Tibial nerve (tissue), 4 donors: ENCODE measurements at regions not wholly inside any gene's neighbourhood (a gene's known extent, or its start where the extent isn't known, plus 50 kb on each side); places are given as distances from the start of the nearest gene placed in this dataset.

Experiments used
- DNase-seq, 2 donors: peaks; one replicate each; pipeline ENCODE4 v3.0.0-alpha.2; 2019; ENCODE audit warnings: low spot score in 2 of 2
- H3K27ac ChIP-seq, 4 donors: fragments of 200-600 bp; sonication (generic) in 3 of 4; one replicate each; pipeline ENCODE4 v1.5.1; 2017 to 2019; ENCODE audit warnings: mild to moderate bottlenecking in 1 of 4
- H3K27me3 ChIP-seq, 2 donors: fragments of 200-600 bp; sonication (generic) in 1 of 2; one replicate each; pipeline versions ENCODE4 v1.5.1 to v1.6.0; 2017 to 2019
- H3K36me3 ChIP-seq, 3 donors: fragments of 200-600 bp; sonication (generic); one replicate each; pipeline ENCODE4 v1.5.1; 2018 to 2019
- H3K4me1 ChIP-seq, 4 donors: fragments of 200-600 bp; sonication (generic) in 3 of 4; one replicate each; pipeline ENCODE4 v1.5.1; 2017 to 2019
- H3K4me3 ChIP-seq, 4 donors: fragments of 200-600 bp; sonication (generic) in 3 of 4; one replicate each; pipeline ENCODE4 v1.5.1; 2017 to 2019; ENCODE audit warnings: mild to moderate bottlenecking in 1 of 4, moderate library complexity in 1 of 4
- H3K9me3 ChIP-seq, 4 donors: fragments of 200-600 bp; sonication (generic) in 3 of 4; one replicate each; pipeline ENCODE4 v1.5.1; 2017 to 2019
- EP300 ChIP-seq, 2 donors: sonication (generic); formaldehyde crosslinking; IDR thresholded peaks; one replicate each; pipeline ENCODE4 v1.6.1; 2017; ENCODE audit warnings: antibody characterized with exemption in 2 of 2, mild to moderate bottlenecking in 1 of 2
- POLR2A ChIP-seq, 2 donors: fragments of 450-650 bp; IDR thresholded peaks; one replicate each; pipeline ENCODE4 v1.6.1; 2017; ENCODE audit warnings: antibody characterized with exemption in 2 of 2, mild to moderate bottlenecking in 2 of 2, moderate library complexity in 2 of 2
- WGBS, 2 donors: methylation state at CpG; one replicate each; pipeline ENCODE4 v1.1.5; 2018; 5-methylcytosine and 5-hydroxymethylcytosine counted together
- TF ChIP-seq, protein P1 (sequence below), 5 experiments: fragments of 200-600 bp in 3 of 5; fragments of 450-650 bp in 2 of 5; sonication (generic) in 3 of 5; IDR thresholded peaks; one replicate each; pipeline ENCODE4 v1.5.1; 2016 to 2019; ENCODE audit warnings: antibody characterized with exemption in 5 of 5, mild to moderate bottlenecking in 3 of 5, moderate library complexity in 2 of 5

DNA sequence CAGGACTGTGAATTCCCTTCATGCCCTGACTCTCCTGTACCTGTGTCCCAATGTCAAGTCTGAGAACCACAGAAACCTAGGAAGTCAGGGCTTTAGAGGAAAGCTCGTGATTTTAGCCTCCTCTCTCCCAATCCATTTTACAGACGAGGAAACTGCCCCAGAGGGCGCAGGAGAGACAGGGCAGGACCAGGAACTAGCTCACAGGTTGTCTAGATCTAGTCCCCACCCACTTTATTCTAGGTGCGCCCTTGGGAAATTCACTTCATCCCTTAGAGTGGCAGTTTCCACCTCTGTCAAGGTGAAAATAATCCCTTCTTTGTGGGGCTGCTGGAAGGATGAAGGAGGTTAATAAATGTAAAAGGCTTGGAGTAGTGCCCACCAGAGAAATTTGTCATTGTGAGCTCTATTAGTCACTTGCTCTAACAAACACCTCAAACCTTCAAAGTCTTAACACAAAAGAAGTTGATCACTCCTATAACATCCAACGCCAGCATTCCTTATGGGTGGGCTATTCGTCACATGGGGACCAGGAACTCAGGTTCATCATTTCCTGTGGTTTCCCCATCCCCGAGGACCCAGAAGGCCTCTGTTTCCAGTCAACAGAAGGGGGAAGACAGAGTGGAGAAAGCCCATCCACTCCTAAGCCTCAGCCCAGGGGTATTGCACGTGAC, 282.3 kb downstream of the XXYLT1 start:
- no peaks in the 10 kb centered on the region for H3K9me3 ChIP-seq
- no peak for DNase-seq
- H3K4me3 ChIP-seq: no peak overlapping the region
- H3K36me3 ChIP-seq: no peaks in the 10 kb centered on the region
- peaks cover 0 to 10% (median 3%) of the 10 kb centered on the region in 4 donors for H3K4me1 ChIP-seq
- TF ChIP-seq, protein P1, sequence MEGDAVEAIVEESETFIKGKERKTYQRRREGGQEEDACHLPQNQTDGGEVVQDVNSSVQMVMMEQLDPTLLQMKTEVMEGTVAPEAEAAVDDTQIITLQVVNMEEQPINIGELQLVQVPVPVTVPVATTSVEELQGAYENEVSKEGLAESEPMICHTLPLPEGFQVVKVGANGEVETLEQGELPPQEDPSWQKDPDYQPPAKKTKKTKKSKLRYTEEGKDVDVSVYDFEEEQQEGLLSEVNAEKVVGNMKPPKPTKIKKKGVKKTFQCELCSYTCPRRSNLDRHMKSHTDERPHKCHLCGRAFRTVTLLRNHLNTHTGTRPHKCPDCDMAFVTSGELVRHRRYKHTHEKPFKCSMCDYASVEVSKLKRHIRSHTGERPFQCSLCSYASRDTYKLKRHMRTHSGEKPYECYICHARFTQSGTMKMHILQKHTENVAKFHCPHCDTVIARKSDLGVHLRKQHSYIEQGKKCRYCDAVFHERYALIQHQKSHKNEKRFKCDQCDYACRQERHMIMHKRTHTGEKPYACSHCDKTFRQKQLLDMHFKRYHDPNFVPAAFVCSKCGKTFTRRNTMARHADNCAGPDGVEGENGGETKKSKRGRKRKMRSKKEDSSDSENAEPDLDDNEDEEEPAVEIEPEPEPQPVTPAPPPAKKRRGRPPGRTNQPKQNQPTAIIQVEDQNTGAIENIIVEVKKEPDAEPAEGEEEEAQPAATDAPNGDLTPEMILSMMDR (IDR thresholded peaks at IDR 0.05): no peak
- TF ChIP-seq EP300 (IDR thresholded peaks at IDR 0.05) (no peak), POLR2A (IDR thresholded peaks at IDR 0.05) (no peak)
- 87 to 92% methylated on average over 8 of the region's 8 CpGs for WGBS, 2 donors
- no peak overlapping the region for H3K27ac ChIP-seq
- H3K27me3 ChIP-seq: no peaks in the 10 kb centered on the region

DNA sequence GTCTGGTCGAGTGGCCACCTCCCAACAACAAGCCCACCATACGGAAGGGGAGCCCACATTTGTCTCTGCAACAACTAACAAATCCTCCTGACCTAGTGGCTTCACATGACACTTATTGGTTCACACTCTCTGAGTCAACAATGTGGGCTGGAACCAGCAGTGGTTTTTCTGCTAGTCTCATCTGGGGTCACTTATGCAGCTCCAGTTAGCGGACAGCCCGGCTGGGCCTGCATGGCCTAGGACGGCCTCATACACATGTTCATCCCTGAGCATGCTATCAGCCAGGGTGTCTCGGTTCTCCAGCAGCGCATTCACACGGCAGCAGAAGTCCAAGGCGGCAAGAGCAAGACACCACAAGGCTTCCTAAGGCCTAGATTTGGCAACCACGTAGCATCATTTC, 281.7 kb downstream of the XXYLT1 start:
- WGBS, 2 donors: 79 to 84% methylated on average over 6 to 10 of the region's 10 CpGs
- DNase-seq: no peak
- H3K36me3 ChIP-seq: no peaks in the 10 kb centered on the region
- H3K27ac ChIP-seq: no peak overlapping the region
- no peak overlapping the region for H3K4me3 ChIP-seq
- TF ChIP-seq POLR2A (IDR thresholded peaks at IDR 0.05): no peak
- TF ChIP-seq, protein P1 (IDR thresholded peaks at IDR 0.05): no peak
- TF ChIP-seq EP300 (IDR thresholded peaks at IDR 0.05): no peak
- H3K27me3 ChIP-seq: no peaks in the 10 kb centered on the region
- peaks cover 0 to 10% (median 3%) of the 10 kb centered on the region in 4 donors for H3K4me1 ChIP-seq
- no peaks in the 10 kb centered on the region for H3K9me3 ChIP-seq

DNA sequence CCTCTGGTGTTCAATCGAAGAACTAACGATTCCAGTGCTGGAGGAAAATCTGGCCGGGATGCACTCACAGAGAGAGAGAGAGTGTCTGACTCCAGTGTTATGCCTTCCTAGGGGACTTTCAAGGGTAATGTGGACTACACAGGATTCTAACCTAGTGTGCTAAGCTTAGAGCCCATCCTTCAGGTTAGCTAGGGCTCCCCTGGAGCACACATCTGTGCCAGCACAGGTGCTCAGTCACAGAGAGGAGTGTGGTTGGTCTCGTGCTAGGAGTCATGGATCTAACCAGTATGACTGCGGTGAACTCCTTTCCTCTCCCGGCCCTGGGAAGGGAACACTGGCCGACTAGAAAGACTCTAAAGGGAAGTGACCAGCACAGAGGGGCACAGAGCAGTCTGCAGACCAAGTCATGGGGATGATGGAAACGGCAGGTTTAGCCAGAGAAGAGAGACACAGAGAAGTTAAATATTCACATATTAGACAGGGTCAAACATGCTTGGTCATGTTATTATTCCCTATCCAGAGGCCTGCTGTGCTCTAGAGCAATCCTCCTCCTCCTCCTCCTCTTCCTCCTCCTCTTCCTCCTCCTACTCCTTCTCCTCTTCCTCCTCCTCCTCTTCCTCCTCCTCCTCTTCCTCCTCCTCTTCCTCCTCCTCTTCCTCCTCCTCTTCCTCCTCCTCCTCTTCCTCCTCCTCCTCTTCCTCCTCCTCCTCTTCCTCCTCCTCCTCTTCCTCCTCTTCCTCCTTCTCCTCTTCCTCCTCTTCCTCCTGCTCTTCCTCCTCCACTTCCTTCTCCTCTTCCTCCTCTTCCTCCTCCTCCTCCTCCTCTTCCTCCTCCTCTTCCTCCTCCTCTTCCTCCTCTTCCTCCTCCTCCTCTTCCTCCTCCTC, 280.3 kb downstream of the XXYLT1 start:
- Histone ChIP-seq H3K36me3 (no peaks in the 10 kb centered on the region), H3K27ac (no peak overlapping the region), H3K4me3 (no peak overlapping the region), H3K4me1 (no peaks in the 10 kb centered on the region), H3K9me3 (no peaks in the 10 kb centered on the region), H3K27me3 (no peaks in the 10 kb centered on the region)
- no peak for DNase-seq
- TF ChIP-seq POLR2A (IDR thresholded peaks at IDR 0.05): no peak
- TF ChIP-seq, protein P1 (IDR thresholded peaks at IDR 0.05): no peak
- TF ChIP-seq EP300 (IDR thresholded peaks at IDR 0.05): no peak
- WGBS, 2 donors: 80 to 85% methylated on average over 8 of the region's 8 CpGs

DNA sequence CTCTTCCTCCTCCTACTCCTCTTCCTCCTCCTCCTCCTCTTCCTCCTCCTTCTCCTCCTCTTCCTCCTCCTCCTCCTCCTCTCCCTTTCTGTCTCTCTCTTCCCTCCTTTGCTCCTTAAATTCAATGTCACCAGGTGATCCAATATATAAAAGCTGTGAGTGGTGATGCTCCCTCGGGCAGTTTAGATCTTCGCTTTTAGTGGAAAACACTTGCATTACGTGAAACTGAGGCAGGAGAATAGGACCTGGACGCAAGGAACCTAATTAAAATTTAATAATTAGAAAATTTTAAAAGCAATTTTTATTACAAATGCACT, 279.7 kb downstream of the XXYLT1 start:
- Histone ChIP-seq H3K36me3 (no peaks in the 10 kb centered on the region), H3K4me1 (no peaks in the 10 kb centered on the region), H3K27me3 (no peaks in the 10 kb centered on the region), H3K27ac (no peak overlapping the region), H3K4me3 (no peak overlapping the region), H3K9me3 (no peaks in the 10 kb centered on the region)
- 66 to 71% methylated on average over 4 of the region's 4 CpGs for WGBS, 2 donors
- TF ChIP-seq EP300 (IDR thresholded peaks at IDR 0.05) (no peak), POLR2A (IDR thresholded peaks at IDR 0.05) (no peak)
- TF ChIP-seq, protein P1 (IDR thresholded peaks at IDR 0.05): no peak
- no peak for DNase-seq

DNA sequence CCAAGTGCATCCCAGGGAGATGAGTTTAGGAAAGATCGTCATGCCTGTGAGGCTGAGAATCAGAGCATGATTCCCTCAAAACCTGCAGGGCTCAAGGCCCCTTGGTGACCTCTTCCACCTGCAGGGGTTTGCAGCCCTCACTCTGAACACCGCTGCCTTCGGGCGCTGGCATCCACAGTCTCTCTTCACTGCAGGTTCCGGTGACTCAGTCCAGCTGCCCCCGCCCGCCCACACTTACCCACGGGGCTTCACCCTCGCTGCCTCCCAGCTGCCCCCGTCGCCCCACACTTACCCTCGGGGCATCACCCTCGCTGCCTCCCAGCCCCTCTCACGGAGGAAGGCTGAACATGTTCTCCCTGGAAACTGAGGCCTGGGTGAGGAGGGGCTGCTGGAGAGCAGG, 277.1 kb downstream of the XXYLT1 start:
- WGBS, 2 donors: 78 to 83% methylated on average over 14 of the region's 14 CpGs
- Histone ChIP-seq H3K36me3 (no peaks in the 10 kb centered on the region), H3K4me3 (no peak overlapping the region), H3K9me3 (no peaks in the 10 kb centered on the region), H3K27me3 (no peaks in the 10 kb centered on the region), H3K27ac (no peak overlapping the region), H3K4me1 (no peaks in the 10 kb centered on the region)
- TF ChIP-seq EP300 (IDR thresholded peaks at IDR 0.05) (no peak), POLR2A (IDR thresholded peaks at IDR 0.05) (no peak)
- TF ChIP-seq, protein P1 (IDR thresholded peaks at IDR 0.05): no peak
- no peak for DNase-seq
